Duodenal mucosa (tissue), 2 donors: ENCODE measurements at regions not wholly inside any gene's neighbourhood (a gene's known extent, or its start where the extent isn't known, plus 50 kb on each side); places are given as distances from the start of the nearest gene placed in this dataset.

Experiments used
- H3K27ac ChIP-seq: one replicate; pipeline ENCODE4 v1.7.0; 2013; ENCODE audit warnings: low read depth, low read length
- H3K27me3 ChIP-seq, 2 donors: one replicate each; pipeline ENCODE4 v1.7.0; 2013; ENCODE audit warnings: low read length in 2 of 2, control low read depth in 1 of 2; ENCODE audit not compliant: insufficient read depth in 2 of 2, control insufficient read depth in 1 of 2
- H3K36me3 ChIP-seq, 2 donors: one replicate each; pipeline ENCODE4 v1.7.0; 2013; ENCODE audit warnings: low read length in 2 of 2, control low read depth in 1 of 2; ENCODE audit not compliant: insufficient read depth in 2 of 2, control insufficient read depth in 1 of 2
- H3K4me1 ChIP-seq, 2 donors: one replicate each; pipeline ENCODE4 v1.7.0; 2013; ENCODE audit warnings: low read length in 2 of 2, control low read depth in 1 of 2; ENCODE audit not compliant: insufficient read depth in 2 of 2, control insufficient read depth in 1 of 2
- H3K4me3 ChIP-seq, 2 donors: one replicate each; pipeline ENCODE4 v1.7.0; 2013; ENCODE audit warnings: low read length in 2 of 2, low read depth in 1 of 2
- H3K9ac ChIP-seq, 2 donors: one replicate each; pipeline ENCODE4 v1.7.0; 2013; ENCODE audit warnings: low read length in 2 of 2, low read depth in 1 of 2
- H3K9me3 ChIP-seq, 2 donors: one replicate each; pipeline ENCODE4 v1.7.0; 2013; ENCODE audit warnings: low read length in 2 of 2, control low read depth in 1 of 2; ENCODE audit not compliant: control insufficient read depth in 1 of 2

DNA sequence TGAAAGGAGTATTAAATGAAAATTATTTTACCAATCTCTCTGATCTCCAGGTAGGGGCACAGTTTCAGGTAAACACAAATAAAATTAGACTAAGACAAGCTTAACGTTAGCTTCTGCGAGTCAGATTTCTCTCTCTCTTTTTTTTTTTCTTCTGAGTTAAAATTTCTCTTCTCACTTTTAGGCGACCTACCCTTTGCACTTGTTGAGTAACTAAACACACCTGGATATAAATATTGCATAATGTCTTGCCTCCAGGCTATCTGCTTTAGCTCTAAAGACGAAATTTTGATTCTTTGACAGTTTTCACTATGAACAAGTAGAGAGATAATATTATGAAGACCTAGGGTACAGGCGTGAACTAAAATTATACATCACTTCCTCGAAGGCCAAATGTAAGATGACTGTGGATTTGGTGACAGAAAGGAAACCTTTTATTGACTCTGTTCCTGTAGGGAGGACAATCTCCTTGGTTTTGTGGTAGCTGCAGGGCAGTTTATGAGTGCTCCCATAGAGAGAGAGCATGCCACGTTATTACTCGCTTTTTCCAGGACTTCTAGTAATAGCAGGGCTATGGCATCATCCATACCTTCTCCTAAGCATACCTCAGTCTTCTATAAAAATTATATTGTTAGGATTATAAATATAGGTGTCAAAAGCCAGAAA, 303.8 kb upstream of the NEGR1 start:
- no peaks in the 10 kb centered on the region for H3K36me3 ChIP-seq
- no peaks in the 10 kb centered on the region for H3K9me3 ChIP-seq
- no peaks in the 10 kb centered on the region for H3K27me3 ChIP-seq
- no peak overlapping the region for H3K4me3 ChIP-seq
- no peak overlapping the region for H3K9ac ChIP-seq
- no peak overlapping the region for H3K27ac ChIP-seq
- no peaks in the 10 kb centered on the region for H3K4me1 ChIP-seq

DNA sequence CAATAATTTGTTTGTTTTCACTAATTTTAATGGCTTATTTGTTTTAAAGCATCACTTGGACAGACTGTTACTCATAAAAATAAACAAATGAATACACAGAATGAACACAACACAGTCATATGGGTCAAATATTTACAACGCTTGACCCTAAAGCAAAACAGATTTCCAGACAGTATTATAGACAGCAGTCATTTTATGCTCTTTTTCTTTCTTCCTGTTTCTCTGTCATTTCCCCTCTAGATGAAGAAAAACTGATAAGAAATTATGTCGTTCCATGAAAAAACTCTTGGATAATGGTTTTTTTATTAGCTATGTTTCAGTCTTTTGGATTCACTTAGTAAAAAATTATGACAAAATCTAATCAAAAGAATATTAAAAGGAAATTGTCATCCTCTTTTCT, 297.3 kb upstream of the NEGR1 start:
- Histone ChIP-seq H3K27ac (no peak overlapping the region), H3K9ac (no peak overlapping the region), H3K4me3 (no peak overlapping the region), H3K36me3 (no peaks in the 10 kb centered on the region), H3K4me1 (no peaks in the 10 kb centered on the region), H3K9me3 (no peaks in the 10 kb centered on the region), H3K27me3 (no peaks in the 10 kb centered on the region)

DNA sequence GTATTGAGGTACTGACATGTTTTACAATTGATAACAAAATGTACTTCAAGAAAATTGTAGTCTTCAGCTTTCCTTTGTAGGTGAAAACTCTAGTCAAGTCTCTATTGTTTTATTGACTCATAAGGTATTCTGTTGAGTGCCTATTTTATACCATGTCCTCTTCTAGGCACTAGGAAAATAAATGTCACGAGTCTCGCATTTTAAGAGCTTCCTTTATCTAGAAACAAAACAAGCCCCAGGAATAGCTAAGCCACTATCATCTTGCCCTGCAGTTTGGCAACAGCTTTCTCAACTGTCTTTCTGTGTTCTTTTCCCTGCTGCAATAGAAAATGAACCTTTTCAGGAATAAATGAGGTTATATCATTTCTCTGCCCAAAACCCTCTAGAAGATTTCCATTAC, 288.5 kb upstream of the NEGR1 start:
- no peak overlapping the region for H3K9ac ChIP-seq
- no peaks in the 10 kb centered on the region for H3K36me3 ChIP-seq
- no peak overlapping the region for H3K27ac ChIP-seq
- no peaks in the 10 kb centered on the region for H3K9me3 ChIP-seq
- H3K4me3 ChIP-seq, result no peak overlapping the region
- no peaks in the 10 kb centered on the region for H3K27me3 ChIP-seq
- H3K4me1 ChIP-seq, result no peaks in the 10 kb centered on the region

DNA sequence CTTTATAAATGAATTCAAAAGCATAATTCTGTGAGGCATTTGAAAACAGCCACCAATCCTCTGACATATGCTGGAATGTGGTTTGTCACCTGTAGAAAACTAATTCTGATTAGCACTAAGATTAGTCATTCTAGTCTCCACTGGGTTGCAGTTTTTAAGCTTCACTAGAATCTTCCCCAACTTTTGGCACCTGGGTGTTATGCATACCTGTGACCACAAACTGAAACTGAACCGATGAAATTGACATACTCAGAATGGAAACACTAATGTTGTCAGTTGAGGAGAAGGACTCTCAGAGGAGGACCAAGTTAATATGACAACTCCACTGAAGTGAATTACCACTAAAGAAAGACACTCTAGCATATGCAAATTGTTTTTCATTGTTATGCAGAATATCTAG, 285.8 kb upstream of the NEGR1 start:
- no peak overlapping the region for H3K9ac ChIP-seq
- H3K27me3 ChIP-seq, result no peaks in the 10 kb centered on the region
- H3K4me3 ChIP-seq, result no peak overlapping the region
- no peaks in the 10 kb centered on the region for H3K4me1 ChIP-seq
- H3K36me3 ChIP-seq, result no peaks in the 10 kb centered on the region
- no peak overlapping the region for H3K27ac ChIP-seq
- H3K9me3 ChIP-seq, result no peaks in the 10 kb centered on the region

DNA sequence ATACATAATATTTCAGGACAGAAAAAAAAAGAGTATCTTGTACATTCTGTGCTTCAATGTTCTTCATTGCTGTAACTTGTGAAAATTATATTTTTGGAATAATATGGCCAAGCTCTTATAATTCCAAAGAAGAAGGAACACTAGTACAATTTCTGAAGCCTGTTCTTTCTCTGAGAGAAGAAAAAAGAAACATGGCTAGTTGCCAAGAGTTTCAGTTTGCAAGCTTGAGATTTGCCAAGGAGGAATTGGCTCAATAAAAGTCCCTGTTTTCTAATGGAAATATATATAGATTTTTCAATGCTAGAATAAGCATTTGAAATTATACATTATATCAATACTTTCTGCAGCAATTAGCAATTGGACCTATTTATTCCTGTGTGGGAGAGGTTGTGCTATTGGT, 285.2 kb upstream of the NEGR1 start:
- no peaks in the 10 kb centered on the region for H3K4me1 ChIP-seq
- no peaks in the 10 kb centered on the region for H3K27me3 ChIP-seq
- H3K36me3 ChIP-seq, result no peaks in the 10 kb centered on the region
- no peak overlapping the region for H3K27ac ChIP-seq
- H3K4me3 ChIP-seq, result no peak overlapping the region
- H3K9ac ChIP-seq, result no peak overlapping the region
- H3K9me3 ChIP-seq, result no peaks in the 10 kb centered on the region

DNA sequence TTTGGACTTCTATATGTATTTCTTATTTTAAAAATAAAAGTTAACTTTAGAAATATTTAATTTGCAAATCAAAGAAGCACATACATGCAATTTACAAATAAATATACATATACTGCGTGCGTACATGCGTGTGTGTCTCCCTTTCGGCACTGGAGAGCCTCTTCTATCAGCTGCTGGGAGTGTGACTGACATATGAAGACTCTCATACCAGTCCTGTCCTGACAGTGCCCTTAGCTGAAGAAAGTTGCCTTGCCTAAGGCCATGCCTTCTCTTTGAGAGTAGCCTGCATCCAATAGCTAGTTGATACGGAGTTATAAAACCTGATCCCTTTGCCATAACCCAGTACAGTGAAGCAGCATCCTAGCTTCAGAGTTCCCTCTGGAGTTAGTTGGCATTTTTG, 282.4 kb upstream of the NEGR1 start:
- no peak overlapping the region for H3K4me3 ChIP-seq
- H3K27ac ChIP-seq, result no peak overlapping the region
- H3K4me1 ChIP-seq, result no peaks in the 10 kb centered on the region
- no peaks in the 10 kb centered on the region for H3K27me3 ChIP-seq
- H3K9ac ChIP-seq, result no peak overlapping the region
- H3K9me3 ChIP-seq, result no peaks in the 10 kb centered on the region
- H3K36me3 ChIP-seq, result no peaks in the 10 kb centered on the region

DNA sequence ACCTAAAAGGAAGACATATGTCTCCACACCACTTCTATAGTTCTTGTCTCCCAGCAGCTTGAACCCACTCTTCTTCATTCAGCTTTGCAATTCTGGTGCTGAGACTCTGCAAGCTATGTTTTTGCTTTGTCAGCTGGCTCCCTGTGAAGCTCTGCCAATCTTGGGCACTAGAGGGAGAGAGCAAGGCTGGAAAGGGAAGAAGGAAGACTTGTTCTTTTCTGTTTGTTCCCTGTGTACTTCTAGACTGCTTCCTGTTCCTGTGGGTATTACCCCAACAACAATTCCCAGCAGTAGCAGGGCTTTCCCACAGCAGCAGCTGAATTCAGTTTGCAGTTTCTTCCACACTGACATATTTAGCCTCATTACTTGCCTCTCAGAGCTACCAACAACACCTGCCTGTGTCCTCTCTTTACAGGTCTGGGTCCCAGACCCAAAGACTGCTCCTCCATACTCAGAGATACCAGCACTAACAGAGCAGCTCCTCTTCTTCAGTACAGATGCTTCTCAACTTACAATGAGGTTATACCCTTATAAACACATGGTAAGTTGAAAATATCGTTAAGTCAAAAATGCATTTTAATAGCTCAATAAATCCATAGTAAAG, 275.2 kb upstream of the NEGR1 start:
- no peaks in the 10 kb centered on the region for H3K36me3 ChIP-seq
- H3K4me3 ChIP-seq, result no peak overlapping the region
- H3K4me1 ChIP-seq, result no peaks in the 10 kb centered on the region
- no peak overlapping the region for H3K27ac ChIP-seq
- no peak overlapping the region for H3K9ac ChIP-seq
- H3K9me3 ChIP-seq, result no peaks in the 10 kb centered on the region
- no peaks in the 10 kb centered on the region for H3K27me3 ChIP-seq

DNA sequence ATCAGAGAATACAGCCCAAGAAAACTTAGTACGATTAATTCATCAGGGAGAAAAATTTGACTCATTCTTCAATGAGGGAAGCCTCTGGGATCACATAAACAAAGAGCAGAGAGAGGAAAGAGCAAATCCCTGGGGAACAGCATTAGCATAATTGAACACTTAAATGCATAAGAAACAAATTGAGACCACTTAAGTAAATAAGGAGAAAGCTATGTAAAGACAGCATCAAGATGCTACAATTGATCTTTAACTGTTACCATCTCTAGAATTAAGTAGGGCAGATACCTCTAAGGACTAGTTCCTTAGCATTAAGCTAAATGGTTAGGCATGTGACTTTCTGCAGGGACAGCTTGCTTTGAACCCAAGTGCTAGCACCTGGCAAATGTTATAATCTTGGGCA, 265.1 kb upstream of the NEGR1 start:
- no peak overlapping the region for H3K27ac ChIP-seq
- H3K36me3 ChIP-seq, result no peaks in the 10 kb centered on the region
- no peaks in the 10 kb centered on the region for H3K4me1 ChIP-seq
- H3K9ac ChIP-seq, result no peak overlapping the region
- H3K4me3 ChIP-seq, result no peak overlapping the region
- H3K27me3 ChIP-seq, result no peaks in the 10 kb centered on the region
- H3K9me3 ChIP-seq, result no peaks in the 10 kb centered on the region

DNA sequence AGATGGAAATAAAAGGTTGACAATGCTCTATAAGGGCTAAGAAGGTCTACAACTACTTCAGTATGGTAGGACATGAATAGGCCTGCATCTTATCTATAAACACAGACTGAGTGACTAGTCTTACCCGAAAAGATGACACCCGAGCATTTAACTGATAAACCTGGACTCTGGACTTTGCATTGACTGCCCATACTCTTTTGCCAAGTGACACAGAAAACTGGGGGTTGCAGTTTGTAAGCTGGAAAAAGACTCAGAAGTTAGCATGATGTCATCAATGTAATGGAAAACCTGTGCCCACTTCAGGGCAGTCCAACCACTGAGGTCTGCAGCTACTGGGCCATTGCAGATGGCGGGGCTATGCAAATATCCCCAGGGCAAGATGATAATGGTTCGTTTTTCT, 258.3 kb upstream of the NEGR1 start:
- no peaks in the 10 kb centered on the region for H3K36me3 ChIP-seq
- no peak overlapping the region for H3K27ac ChIP-seq
- no peak overlapping the region for H3K9ac ChIP-seq
- no peaks in the 10 kb centered on the region for H3K27me3 ChIP-seq
- H3K4me1 ChIP-seq, result no peaks in the 10 kb centered on the region
- no peaks in the 10 kb centered on the region for H3K9me3 ChIP-seq
- no peak overlapping the region for H3K4me3 ChIP-seq

DNA sequence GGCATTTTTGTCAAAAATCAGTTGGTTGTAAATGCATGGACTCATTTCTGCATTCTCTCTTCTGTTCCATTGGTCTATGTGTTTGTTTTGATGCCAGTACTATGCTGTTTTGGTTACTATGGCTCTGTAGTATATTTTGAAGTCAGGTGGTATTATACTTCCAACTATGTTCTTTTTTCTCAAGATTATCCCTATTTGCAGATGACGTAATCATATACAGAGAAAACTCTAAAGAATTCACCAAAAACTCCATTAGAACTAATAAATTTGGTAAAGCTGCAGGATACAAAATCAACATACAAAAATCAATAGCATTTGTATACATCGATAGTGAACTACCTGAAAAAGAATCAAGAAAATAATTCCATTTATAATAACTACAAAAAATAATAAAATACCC, 253.1 kb upstream of the NEGR1 start:
- Histone ChIP-seq H3K36me3 (no peaks in the 10 kb centered on the region), H3K9ac (no peak overlapping the region), H3K4me1 (no peaks in the 10 kb centered on the region), H3K27me3 (no peaks in the 10 kb centered on the region), H3K27ac (no peak overlapping the region), H3K9me3 (no peaks in the 10 kb centered on the region), H3K4me3 (no peak overlapping the region)
